C4-2B (cell line): ENCODE measurements at regions not wholly inside any gene's neighbourhood (a gene's known extent, or its start where the extent isn't known, plus 50 kb on each side); places are given as distances from the start of the nearest gene placed in this dataset.

Experiments used
- ZFX ChIP-seq: fragments of 450-650 bp; IDR thresholded peaks from 2 replicates; pipeline ENCODE4 v1.6.1; 2017
- TF ChIP-seq, protein P1 (sequence below): fragments of 450-650 bp; conservative IDR thresholded peaks from 2 replicates; pipeline ENCODE4 v1.5.1; 2017; ENCODE audit warnings: mild to moderate bottlenecking

DNA sequence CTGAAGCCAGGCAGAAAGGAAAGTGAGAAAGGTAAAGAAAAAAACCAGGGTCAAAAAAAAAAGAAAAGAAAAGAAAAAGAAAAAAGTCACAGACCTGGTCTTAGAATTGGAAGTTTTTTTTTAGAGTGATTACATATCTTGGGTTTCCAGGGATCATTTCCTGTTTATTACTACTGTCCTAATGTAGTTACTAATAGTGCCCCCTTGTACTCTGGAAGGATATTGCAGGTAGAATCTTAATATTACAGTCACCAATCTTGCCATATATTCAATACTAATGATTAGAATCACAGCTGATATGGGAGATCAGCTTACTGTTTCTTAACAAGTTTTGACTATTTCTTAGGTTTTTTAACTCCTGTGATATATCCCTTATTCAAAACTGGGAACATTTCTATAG lies 543.2 kb upstream of the CDH6 start:
- TF ChIP-seq, protein P1, sequence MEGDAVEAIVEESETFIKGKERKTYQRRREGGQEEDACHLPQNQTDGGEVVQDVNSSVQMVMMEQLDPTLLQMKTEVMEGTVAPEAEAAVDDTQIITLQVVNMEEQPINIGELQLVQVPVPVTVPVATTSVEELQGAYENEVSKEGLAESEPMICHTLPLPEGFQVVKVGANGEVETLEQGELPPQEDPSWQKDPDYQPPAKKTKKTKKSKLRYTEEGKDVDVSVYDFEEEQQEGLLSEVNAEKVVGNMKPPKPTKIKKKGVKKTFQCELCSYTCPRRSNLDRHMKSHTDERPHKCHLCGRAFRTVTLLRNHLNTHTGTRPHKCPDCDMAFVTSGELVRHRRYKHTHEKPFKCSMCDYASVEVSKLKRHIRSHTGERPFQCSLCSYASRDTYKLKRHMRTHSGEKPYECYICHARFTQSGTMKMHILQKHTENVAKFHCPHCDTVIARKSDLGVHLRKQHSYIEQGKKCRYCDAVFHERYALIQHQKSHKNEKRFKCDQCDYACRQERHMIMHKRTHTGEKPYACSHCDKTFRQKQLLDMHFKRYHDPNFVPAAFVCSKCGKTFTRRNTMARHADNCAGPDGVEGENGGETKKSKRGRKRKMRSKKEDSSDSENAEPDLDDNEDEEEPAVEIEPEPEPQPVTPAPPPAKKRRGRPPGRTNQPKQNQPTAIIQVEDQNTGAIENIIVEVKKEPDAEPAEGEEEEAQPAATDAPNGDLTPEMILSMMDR = peak; percentile 40
- TF ChIP-seq ZFX = no peak
